HepG2 (cell line): ENCODE measurements at regions not wholly inside any gene's neighbourhood (a gene's known extent, or its start where the extent isn't known, plus 50 kb on each side); places are given as distances from the start of the nearest gene placed in this dataset.

Source experiments
- ATAC-seq: fragments of 200-7000 bp; cut with Tn5 transposase; 3 replicates; pipeline ENCODE4 v1.9.1; 2020; ENCODE audit warnings: mild to moderate bottlenecking, moderate library complexity
- BruUV-seq: library from RNA; stranded (reverse); fragments of 400-500 nt; replicated peaks from 2 replicates; lab custom pipeline; 2021; lab: Mats Ljungman, UMichigan
- CTCF ChIA-PET: fragments of 300-600 bp; formaldehyde crosslinking; extraction: SDS; loops from one replicate; lab custom pipeline; 2021; ENCODE audit warnings: low total read pairs, inconsistent platforms, low intra/inter-chr PET ratio; lab: Yijun Ruan, JAX
- POLR2A ChIA-PET: fragments of 350-600 bp; sonication (Branson Sonifier 250); formaldehyde crosslinking; loops from one replicate; lab custom pipeline; 2020; ENCODE audit warnings: antibody characterized with exemption, inconsistent platforms; lab: Yijun Ruan, JAX
- DNase-seq: peaks from one replicate; pipeline ENCODE4 v3.0.0-alpha.2; 2015; ENCODE audit warnings: low spot score
- FAIRE-seq: peaks from 3 replicates; lab custom pipeline; 2011; peaks lifted over from hg19 to GRCh38; lab: Jason Lieb, UNC
- H2AFZ ChIP-seq: one replicate; pipeline ENCODE4 v1.6.1; 2011; ENCODE audit warnings: low read length, inconsistent platforms
- H3K27ac ChIP-seq: fragments of 300-600 bp; 3 replicates; pipeline ENCODE4 v1.8.0; 2011; ENCODE audit warnings: mixed run types, mild to moderate bottlenecking, mixed read lengths, low read length, inconsistent platforms; ENCODE audit not compliant: insufficient read depth; ENCODE audit errors: extremely low read length
- H3K27me3 ChIP-seq, 2 experiments: fragments of 200-600 bp in 1 of 2; 2 replicates in 1 of 2; 3 replicates in 1 of 2; pipeline versions ENCODE4 v1.6.0 to v1.8.0; 2011; ENCODE audit warnings: low read length in 2 of 2, mild to moderate bottlenecking in 2 of 2, moderate library complexity in 2 of 2, inconsistent platforms in 1 of 2; ENCODE audit not compliant: insufficient read depth in 2 of 2, control insufficient read depth in 1 of 2
- H3K36me3 ChIP-seq, 2 experiments: fragments of 200-600 bp in 1 of 2; replicated peaks in 1 of 2; 2 replicates in 1 of 2; 3 replicates in 1 of 2; pipeline versions ENCODE4 v1.5.1 to v1.8.0; 2011; ENCODE audit warnings: low read length in 2 of 2, inconsistent platforms in 1 of 2; ENCODE audit not compliant: insufficient read depth in 2 of 2, control insufficient read depth in 1 of 2
- H3K4me1 ChIP-seq: 2 replicates; pipeline ENCODE4 v1.5.1; 2012; ENCODE audit warnings: low read length, inconsistent platforms; ENCODE audit not compliant: insufficient read depth
- H3K4me2 ChIP-seq: 2 replicates; pipeline ENCODE4 v1.6.0; 2011; ENCODE audit warnings: low read depth, low read length, inconsistent platforms
- H3K4me3 ChIP-seq, 3 experiments: fragments of 200-600 bp in 1 of 3; sonication (generic), shearing (Covaris generic) in 1 of 3; replicated peaks in 1 of 3; 2 replicates each; pipeline ENCODE4 v1.5.1; 2011 to 2016; ENCODE audit warnings: low read length in 3 of 3, inconsistent platforms in 2 of 3, low read depth in 2 of 3, mild to moderate bottlenecking in 2 of 3, control low read depth in 1 of 3, mixed read lengths in 1 of 3; ENCODE audit not compliant: insufficient read depth in 1 of 3
- H3K79me2 ChIP-seq: one replicate; pipeline ENCODE4 v1.6.1; 2011; ENCODE audit warnings: low read length, inconsistent platforms; ENCODE audit not compliant: insufficient read depth
- H3K9ac ChIP-seq: 2 replicates; pipeline ENCODE4 v1.6.0; 2011; ENCODE audit warnings: mild to moderate bottlenecking, low read depth, low read length, inconsistent platforms; ENCODE audit not compliant: insufficient read depth
- H3K9me3 ChIP-seq: 2 replicates; pipeline ENCODE4 v1.5.1; 2012; ENCODE audit warnings: mild to moderate bottlenecking, low read length
- H4K20me1 ChIP-seq: 2 replicates; pipeline ENCODE4 v1.6.0; 2011; ENCODE audit warnings: inconsistent platforms, mild to moderate bottlenecking, low read length, moderate library complexity; ENCODE audit not compliant: insufficient read depth
- CENPX ChIP-seq: sonication (generic); formaldehyde crosslinking; IDR thresholded peaks from 2 replicates; pipeline ENCODE4 v1.9.0; 2021; ENCODE audit warnings: mild to moderate bottlenecking, missing genetic modification reagents, moderate library complexity
- CREB1 ChIP-seq, 2 experiments: fragments of 450-650 bp in 1 of 2; IDR thresholded peaks; 2 replicates each; pipeline ENCODE4 v1.6.1; 2016 to 2017; ENCODE audit warnings: control low read depth in 1 of 2, mild to moderate bottlenecking in 1 of 2, missing compliant biosample characterization in 1 of 2, missing genetic modification characterization in 1 of 2
- FOXK1 ChIP-seq: sonication (generic); formaldehyde crosslinking; IDR thresholded peaks from 2 replicates; pipeline ENCODE4 v1.4.0; 2020; ENCODE audit warnings: low read depth, missing genetic modification reagents, borderline replicate concordance
- HNF4A ChIP-seq: sonication (generic); formaldehyde crosslinking; IDR thresholded peaks from 2 replicates; pipeline ENCODE4 v1.4.0; 2020; ENCODE audit warnings: missing genetic modification reagents
- RCOR2 ChIP-seq: IDR thresholded peaks from 2 replicates; pipeline ENCODE4 v1.6.1; 2016; ENCODE audit warnings: missing biosample characterization, missing genetic modification reagents
- SP2 ChIP-seq: sonication (generic); formaldehyde crosslinking; IDR thresholded peaks from 2 replicates; pipeline ENCODE4 v1.5.1; 2020; ENCODE audit warnings: mild to moderate bottlenecking, missing genetic modification reagents
- WGBS: methylation state at CpG from one replicate; pipeline ENCODE4 v1.1.6; 2017; ENCODE audit warnings: low lambda C conversion rate; 5-methylcytosine and 5-hydroxymethylcytosine counted together
- in situ Hi-C: cut with HindIII; loops from 2 replicates; pipeline ENCODE4 v1.10.0; 2017; ENCODE audit warnings: low pct_unique_long_range_greater_than_20kb; ENCODE audit not compliant: extremely low pct_ligation_motif_present
- intact Hi-C: fragments of 100-400 bp; cut with micrococcal nuclease; formaldehyde crosslinking; loops from one replicate; pipeline ENCODE4 v1.10.0; 2022; ENCODE audit not compliant: unreplicated experiment
- TF ChIP-seq, protein P1 (sequence below): sonication (generic); formaldehyde crosslinking; IDR thresholded peaks from 2 replicates; pipeline ENCODE4 v1.5.0; 2020; ENCODE audit warnings: mild to moderate bottlenecking, missing genetic modification reagents
- TF ChIP-seq, protein P2 (sequence below): sonication (generic); formaldehyde crosslinking; IDR thresholded peaks from 2 replicates; pipeline ENCODE4 v1.4.0; 2020; ENCODE audit warnings: missing genetic modification reagents
- TF ChIP-seq, protein P3 (sequence below): sonication (generic); formaldehyde crosslinking; IDR thresholded peaks from 2 replicates; pipeline ENCODE4 v1.4.0; 2020; ENCODE audit warnings: missing genetic modification reagents, mild to moderate bottlenecking, borderline replicate concordance
- TF ChIP-seq, protein P4 (sequence below): sonication (generic); formaldehyde crosslinking; IDR thresholded peaks from 2 replicates; pipeline ENCODE4 v1.5.0; 2020; ENCODE audit warnings: mild to moderate bottlenecking, missing genetic modification reagents

DNA sequence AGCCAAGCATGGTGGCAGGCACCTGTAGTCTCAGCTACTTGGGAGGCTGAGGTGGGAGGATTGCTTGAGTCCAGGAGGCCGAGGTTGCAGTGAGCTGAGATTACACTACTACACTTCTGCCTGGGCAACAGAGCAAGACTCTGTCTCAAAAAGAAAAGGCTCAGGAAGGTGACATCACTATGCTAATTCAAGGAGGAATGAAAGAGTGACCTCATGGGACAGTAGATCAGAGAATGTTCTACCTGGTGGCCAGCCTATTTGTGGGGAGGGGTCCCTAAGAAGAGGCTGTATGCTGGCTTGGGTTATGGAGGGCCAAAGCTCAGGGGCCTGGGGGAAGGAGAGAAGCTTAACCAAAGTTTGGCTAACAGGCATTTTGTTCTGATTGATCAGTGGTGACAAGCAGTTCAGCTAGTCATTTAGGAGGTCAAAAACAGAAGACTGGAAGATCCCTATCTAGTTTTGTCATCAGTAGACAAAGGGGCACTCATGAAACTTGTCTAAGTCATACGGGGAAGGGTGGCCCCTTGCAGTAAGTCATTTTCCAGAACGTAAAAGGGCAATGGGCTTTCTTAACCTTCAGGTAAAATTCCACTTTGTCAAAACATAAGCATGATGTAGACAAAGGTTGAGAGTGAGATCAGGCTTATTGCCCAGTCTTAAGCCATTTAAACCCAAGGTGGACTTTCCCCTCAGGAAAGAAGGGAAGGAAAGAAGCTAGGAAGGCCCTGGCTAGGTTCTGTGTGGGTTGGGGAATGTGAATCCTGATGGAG, 60.8 kb upstream of the EEA1 start:
- Histone ChIP-seq H3K4me2 (0 out of 2 replicates have a peak overlapping the region, but pooled peaks have one; percentile 5), H3K27me3 (no peaks in the 10 kb centered on the region), H3K36me3 (no peaks in the 10 kb centered on the region), H3K4me3 (no peak overlapping the region), H3K79me2 (no peaks in the 10 kb centered on the region), H3K27ac (peak overlapping the region; percentile 39), H3K4me1 (peaks cover 45% of the 10 kb centered on the region), H4K20me1 (no peaks in the 10 kb centered on the region), H3K9me3 (no peaks in the 10 kb centered on the region), H3K9ac (no peak overlapping the region), H2AFZ (peak overlapping the region; percentile 35)
- CTCF ChIA-PET, result no interaction called here
- in situ Hi-C loops (loop anchor here (10.0 kb wide), 1 partner anchor 415 kb away; no protein-coding TSS in a partner anchor), intact Hi-C loops (loop anchor here (2.0 to 5.0 kb wide), 3 partner anchors 27 to 292 kb away; no protein-coding TSS in a partner anchor)
- FAIRE-seq (no peak), ATAC-seq (peak; percentile 25; the same call in 2 of the 3 replicates), DNase-seq (peak; percentile 66)
- BruUV-seq, result no TSS peak
- POLR2A ChIA-PET, result interaction anchor here (1.3 to 4.5 kb wide), 6 partner anchors 18 to 138 kb away, joined by 5 to 35 read pairs (median 8); partner anchors contain the start of gene EEA1
- 33% methylated on average over 3 of the region's 3 CpGs for WGBS
- TF ChIP-seq HNF4A (peak; percentile 23; the same call in 1 of the 2 replicates), RCOR2 (CRISPR knock-in tag) (0 out of 2 replicates have a peak, but pooled peaks have one; percentile 16), FOXK1 (no peak), SP2 (no peak), CREB1 (IDR thresholded peaks at IDR 0.05) (0 out of 2 replicates have a peak, but pooled peaks have one; percentile 15), CREB1 (CRISPR knock-in tag; IDR thresholded peaks at IDR 0.05) (no peak), CENPX (CRISPR knock-in tag) (no peak)
- TF ChIP-seq, protein P1, sequence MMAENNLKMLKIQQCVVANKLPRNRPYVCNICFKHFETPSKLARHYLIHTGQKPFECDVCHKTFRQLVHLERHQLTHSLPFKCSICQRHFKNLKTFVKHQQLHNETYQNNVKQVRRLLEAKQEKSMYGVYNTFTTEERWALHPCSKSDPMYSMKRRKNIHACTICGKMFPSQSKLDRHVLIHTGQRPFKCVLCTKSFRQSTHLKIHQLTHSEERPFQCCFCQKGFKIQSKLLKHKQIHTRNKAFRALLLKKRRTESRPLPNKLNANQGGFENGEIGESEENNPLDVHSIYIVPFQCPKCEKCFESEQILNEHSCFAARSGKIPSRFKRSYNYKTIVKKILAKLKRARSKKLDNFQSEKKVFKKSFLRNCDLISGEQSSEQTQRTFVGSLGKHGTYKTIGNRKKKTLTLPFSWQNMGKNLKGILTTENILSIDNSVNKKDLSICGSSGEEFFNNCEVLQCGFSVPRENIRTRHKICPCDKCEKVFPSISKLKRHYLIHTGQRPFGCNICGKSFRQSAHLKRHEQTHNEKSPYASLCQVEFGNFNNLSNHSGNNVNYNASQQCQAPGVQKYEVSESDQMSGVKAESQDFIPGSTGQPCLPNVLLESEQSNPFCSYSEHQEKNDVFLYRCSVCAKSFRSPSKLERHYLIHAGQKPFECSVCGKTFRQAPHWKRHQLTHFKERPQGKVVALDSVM, result peak; percentile 93
- TF ChIP-seq, protein P2, sequence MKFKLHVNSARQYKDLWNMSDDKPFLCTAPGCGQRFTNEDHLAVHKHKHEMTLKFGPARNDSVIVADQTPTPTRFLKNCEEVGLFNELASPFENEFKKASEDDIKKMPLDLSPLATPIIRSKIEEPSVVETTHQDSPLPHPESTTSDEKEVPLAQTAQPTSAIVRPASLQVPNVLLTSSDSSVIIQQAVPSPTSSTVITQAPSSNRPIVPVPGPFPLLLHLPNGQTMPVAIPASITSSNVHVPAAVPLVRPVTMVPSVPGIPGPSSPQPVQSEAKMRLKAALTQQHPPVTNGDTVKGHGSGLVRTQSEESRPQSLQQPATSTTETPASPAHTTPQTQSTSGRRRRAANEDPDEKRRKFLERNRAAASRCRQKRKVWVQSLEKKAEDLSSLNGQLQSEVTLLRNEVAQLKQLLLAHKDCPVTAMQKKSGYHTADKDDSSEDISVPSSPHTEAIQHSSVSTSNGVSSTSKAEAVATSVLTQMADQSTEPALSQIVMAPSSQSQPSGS, result 0 out of 2 replicates have a peak, but pooled peaks have one; percentile 22
- TF ChIP-seq, protein P3, sequence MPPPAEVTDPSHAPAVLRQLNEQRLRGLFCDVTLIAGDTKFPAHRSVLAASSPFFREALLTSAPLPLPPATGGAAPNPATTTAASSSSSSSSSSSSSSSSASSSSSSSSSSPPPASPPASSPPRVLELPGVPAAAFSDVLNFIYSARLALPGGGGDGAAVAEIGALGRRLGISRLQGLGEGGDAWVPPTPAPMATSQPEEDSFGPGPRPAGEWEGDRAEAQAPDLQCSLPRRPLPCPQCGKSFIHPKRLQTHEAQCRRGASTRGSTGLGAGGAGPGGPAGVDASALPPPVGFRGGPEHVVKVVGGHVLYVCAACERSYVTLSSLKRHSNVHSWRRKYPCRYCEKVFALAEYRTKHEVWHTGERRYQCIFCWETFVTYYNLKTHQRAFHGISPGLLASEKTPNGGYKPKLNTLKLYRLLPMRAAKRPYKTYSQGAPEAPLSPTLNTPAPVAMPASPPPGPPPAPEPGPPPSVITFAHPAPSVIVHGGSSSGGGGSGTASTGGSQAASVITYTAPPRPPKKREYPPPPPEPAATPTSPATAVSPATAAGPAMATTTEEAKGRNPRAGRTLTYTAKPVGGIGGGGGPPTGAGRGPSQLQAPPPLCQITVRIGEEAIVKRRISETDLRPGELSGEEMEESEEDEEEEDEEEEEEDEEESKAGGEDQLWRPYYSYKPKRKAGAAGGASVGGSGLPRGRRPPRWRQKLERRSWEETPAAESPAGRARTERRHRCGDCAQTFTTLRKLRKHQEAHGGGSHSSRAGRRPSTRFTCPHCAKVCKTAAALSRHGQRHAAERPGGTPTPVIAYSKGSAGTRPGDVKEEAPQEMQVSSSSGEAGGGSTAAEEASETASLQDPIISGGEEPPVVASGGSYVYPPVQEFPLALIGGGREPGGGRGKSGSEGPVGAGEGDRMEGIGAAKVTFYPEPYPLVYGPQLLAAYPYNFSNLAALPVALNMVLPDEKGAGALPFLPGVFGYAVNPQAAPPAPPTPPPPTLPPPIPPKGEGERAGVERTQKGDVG (CRISPR knock-in tag), result no peak
- TF ChIP-seq, protein P4, sequence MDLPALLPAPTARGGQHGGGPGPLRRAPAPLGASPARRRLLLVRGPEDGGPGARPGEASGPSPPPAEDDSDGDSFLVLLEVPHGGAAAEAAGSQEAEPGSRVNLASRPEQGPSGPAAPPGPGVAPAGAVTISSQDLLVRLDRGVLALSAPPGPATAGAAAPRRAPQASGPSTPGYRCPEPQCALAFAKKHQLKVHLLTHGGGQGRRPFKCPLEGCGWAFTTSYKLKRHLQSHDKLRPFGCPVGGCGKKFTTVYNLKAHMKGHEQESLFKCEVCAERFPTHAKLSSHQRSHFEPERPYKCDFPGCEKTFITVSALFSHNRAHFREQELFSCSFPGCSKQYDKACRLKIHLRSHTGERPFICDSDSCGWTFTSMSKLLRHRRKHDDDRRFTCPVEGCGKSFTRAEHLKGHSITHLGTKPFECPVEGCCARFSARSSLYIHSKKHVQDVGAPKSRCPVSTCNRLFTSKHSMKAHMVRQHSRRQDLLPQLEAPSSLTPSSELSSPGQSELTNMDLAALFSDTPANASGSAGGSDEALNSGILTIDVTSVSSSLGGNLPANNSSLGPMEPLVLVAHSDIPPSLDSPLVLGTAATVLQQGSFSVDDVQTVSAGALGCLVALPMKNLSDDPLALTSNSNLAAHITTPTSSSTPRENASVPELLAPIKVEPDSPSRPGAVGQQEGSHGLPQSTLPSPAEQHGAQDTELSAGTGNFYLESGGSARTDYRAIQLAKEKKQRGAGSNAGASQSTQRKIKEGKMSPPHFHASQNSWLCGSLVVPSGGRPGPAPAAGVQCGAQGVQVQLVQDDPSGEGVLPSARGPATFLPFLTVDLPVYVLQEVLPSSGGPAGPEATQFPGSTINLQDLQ (CRISPR knock-in tag), result 0 out of 2 replicates have a peak, but pooled peaks have one; percentile 47
